ENCODE measurements at regions not wholly inside any gene's neighbourhood (a gene's known extent, or its start where the extent isn't known, plus 50 kb on each side); places are given as distances from the start of the nearest gene placed in this dataset.

GRCh38 chr2:10183146-10183675 lies 60.7 kb downstream of the RRM2 start:
- intact Hi-C loops (cut with micrococcal nuclease) = no loop called here

- intact Hi-C loops (cut with micrococcal nuclease) = no loop called here
These were observed 61.9 kb downstream of the RRM2 start for GRCh38 chr2:10184421-10184820.

GRCh38 chr2:10185046-10185445 lies 62.5 kb downstream of the RRM2 start:
- intact Hi-C loops (cut with micrococcal nuclease) = no loop called here

- intact Hi-C loops (cut with micrococcal nuclease) = no loop called here
These were observed 63.2 kb downstream of the RRM2 start for GRCh38 chr2:10185755-10186154.

- intact Hi-C loops (cut with micrococcal nuclease) = no loop called here
These were observed 64.5 kb downstream of the RRM2 start for GRCh38 chr2:10186868-10187535.

- intact Hi-C loops (cut with micrococcal nuclease) = no loop called here
These were observed 65.1 kb downstream of the RRM2 start for GRCh38 chr2:10187661-10188060.

GRCh38 chr2:10188211-10188610 lies 65.7 kb downstream of the RRM2 start:
- intact Hi-C loops (cut with micrococcal nuclease) = no loop called here

- intact Hi-C loops (cut with micrococcal nuclease) = no loop called here
These were observed 66.3 kb downstream of the RRM2 start for GRCh38 chr2:10188729-10189305.

GRCh38 chr2:10190255-10190654 lies 67.7 kb downstream of the RRM2 start:
- intact Hi-C loops (cut with micrococcal nuclease) = no loop called here

GRCh38 chr2:10190737-10191532 lies 68.4 kb downstream of the RRM2 start:
- intact Hi-C loops (cut with micrococcal nuclease) = no loop called here

- intact Hi-C loops (cut with micrococcal nuclease) = no loop called here
These were observed 69.0 kb downstream of the RRM2 start for GRCh38 chr2:10191554-10191953.

- intact Hi-C loops (cut with micrococcal nuclease) = no loop called here
These were observed 70.0 kb downstream of the RRM2 start for GRCh38 chr2:10192392-10193015.

GRCh38 chr2:10193276-10193795 lies 70.8 kb downstream of the RRM2 start:
- intact Hi-C loops (cut with micrococcal nuclease) = no loop called here

GRCh38 chr2:10193851-10194820 lies 71.6 kb downstream of the RRM2 start:
- intact Hi-C loops (cut with micrococcal nuclease) = no loop called here

GRCh38 chr2:10195278-10196109 lies 73.0 kb downstream of the RRM2 start:
- intact Hi-C loops (cut with micrococcal nuclease) = no loop called here

GRCh38 chr2:10196110-10196892 lies 73.8 kb downstream of the RRM2 start:
- intact Hi-C loops (cut with micrococcal nuclease) = no loop called here

- intact Hi-C loops (cut with micrococcal nuclease) = no loop called here
These were observed 74.6 kb downstream of the RRM2 start for GRCh38 chr2:10196948-10197696.

GRCh38 chr2:10197697-10198076 lies 75.1 kb downstream of the RRM2 start:
- intact Hi-C loops (cut with micrococcal nuclease) = no loop called here
